Gastroesophageal sphincter (tissue), 4 donors: ENCODE measurements at regions not wholly inside any gene's neighbourhood (a gene's known extent, or its start where the extent isn't known, plus 50 kb on each side); places are given as distances from the start of the nearest gene placed in this dataset.

ENCODE experiments used
- ATAC-seq: fragments of 150-250 bp; one replicate; pipeline ENCODE4 v1.9.1; 2016; ENCODE audit warnings: mild to moderate bottlenecking, moderate library complexity
- H3K27ac ChIP-seq, 4 donors: fragments of 200-600 bp; sonication (generic) in 3 of 4; 1 replicate in 3 of 4; 2 replicates in 1 of 4; pipeline ENCODE4 v1.5.1; 2016 to 2019
- H3K27me3 ChIP-seq: fragments of 200-600 bp; sonication (generic); one replicate; pipeline ENCODE4 v1.5.1; 2019
- H3K36me3 ChIP-seq, 2 donors: fragments of 200-600 bp; sonication (generic); one replicate each; pipeline ENCODE4 v1.5.1; 2019; ENCODE audit warnings: control low read depth in 1 of 2
- H3K4me1 ChIP-seq, 3 donors: fragments of 200-600 bp; sonication (generic); 1 replicate in 2 of 3; 2 replicates in 1 of 3; pipeline ENCODE4 v1.5.1; 2016 to 2019; ENCODE audit warnings: control low read depth in 2 of 3
- H3K4me3 ChIP-seq, 2 donors: fragments of 200-600 bp; sonication (generic); one replicate each; pipeline ENCODE4 v1.5.1; 2019; ENCODE audit warnings: mild to moderate bottlenecking in 1 of 2, moderate library complexity in 1 of 2
- H3K9me3 ChIP-seq, 3 donors: fragments of 200-600 bp; sonication (generic); one replicate each; pipeline ENCODE4 v1.5.1; 2017 to 2019; ENCODE audit warnings: control low read depth in 2 of 3
- EP300 ChIP-seq: sonication (generic); formaldehyde crosslinking; IDR thresholded peaks from one replicate; pipeline ENCODE4 v1.6.1; 2017; ENCODE audit warnings: antibody characterized with exemption, mild to moderate bottlenecking
- POLR2A ChIP-seq, 2 donors: fragments of 450-650 bp; IDR thresholded peaks; one replicate each; pipeline ENCODE4 v1.6.1; 2017; ENCODE audit warnings: antibody characterized with exemption in 2 of 2, mild to moderate bottlenecking in 2 of 2, moderate library complexity in 1 of 2
- POLR2AphosphoS5 ChIP-seq: sonication (generic); formaldehyde crosslinking; IDR thresholded peaks from one replicate; pipeline ENCODE4 v1.6.1; 2017; ENCODE audit warnings: antibody characterized with exemption
- WGBS, 2 donors: methylation state at CpG; one replicate each; pipeline ENCODE4 v1.1.5; 2018; ENCODE audit warnings: low coverage in 1 of 2; 5-methylcytosine and 5-hydroxymethylcytosine counted together
- TF ChIP-seq, protein P1 (sequence below), 4 experiments: fragments of 200-600 bp in 2 of 4; fragments of 450-650 bp in 2 of 4; sonication (generic) in 1 of 4; IDR thresholded peaks; one replicate each; pipeline ENCODE4 v1.5.1; 2017 to 2019; ENCODE audit warnings: antibody characterized with exemption in 4 of 4, mild to moderate bottlenecking in 2 of 4, moderate library complexity in 2 of 4

DNA sequence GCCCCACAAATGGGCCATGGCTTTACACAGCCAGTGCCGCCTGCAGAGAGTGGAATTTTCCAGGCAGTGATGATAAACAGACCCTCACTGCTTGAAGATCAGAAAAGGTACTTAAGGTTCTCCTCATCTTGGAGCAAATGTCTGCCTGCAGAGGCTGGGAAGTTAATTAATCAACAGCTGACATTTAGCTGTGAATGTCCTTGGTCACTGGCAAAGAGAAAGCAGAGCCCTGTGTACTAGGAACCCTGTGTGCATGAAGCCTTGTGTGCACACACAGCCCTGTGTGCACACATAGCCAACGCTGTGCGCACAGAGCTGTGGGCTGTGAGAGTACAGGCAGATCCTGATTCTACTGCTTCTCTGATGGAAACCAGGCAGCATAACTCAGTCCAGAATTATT is 291.6 kb upstream of the MKI67 start:
- H3K27ac ChIP-seq, result no peak overlapping the region
- TF ChIP-seq POLR2A (IDR thresholded peaks at IDR 0.05) (no peak), EP300 (no peak), POLR2AphosphoS5 (no peak)
- TF ChIP-seq, protein P1, sequence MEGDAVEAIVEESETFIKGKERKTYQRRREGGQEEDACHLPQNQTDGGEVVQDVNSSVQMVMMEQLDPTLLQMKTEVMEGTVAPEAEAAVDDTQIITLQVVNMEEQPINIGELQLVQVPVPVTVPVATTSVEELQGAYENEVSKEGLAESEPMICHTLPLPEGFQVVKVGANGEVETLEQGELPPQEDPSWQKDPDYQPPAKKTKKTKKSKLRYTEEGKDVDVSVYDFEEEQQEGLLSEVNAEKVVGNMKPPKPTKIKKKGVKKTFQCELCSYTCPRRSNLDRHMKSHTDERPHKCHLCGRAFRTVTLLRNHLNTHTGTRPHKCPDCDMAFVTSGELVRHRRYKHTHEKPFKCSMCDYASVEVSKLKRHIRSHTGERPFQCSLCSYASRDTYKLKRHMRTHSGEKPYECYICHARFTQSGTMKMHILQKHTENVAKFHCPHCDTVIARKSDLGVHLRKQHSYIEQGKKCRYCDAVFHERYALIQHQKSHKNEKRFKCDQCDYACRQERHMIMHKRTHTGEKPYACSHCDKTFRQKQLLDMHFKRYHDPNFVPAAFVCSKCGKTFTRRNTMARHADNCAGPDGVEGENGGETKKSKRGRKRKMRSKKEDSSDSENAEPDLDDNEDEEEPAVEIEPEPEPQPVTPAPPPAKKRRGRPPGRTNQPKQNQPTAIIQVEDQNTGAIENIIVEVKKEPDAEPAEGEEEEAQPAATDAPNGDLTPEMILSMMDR (IDR thresholded peaks at IDR 0.05), result no peak
- 40% methylated on average over 1 of the region's 3 CpGs; no CpG with 5 or more reads in 1 of the 2 donors for WGBS, 2 donors
- ATAC-seq, result no peak
- no peaks in the 10 kb centered on the region for H3K4me1 ChIP-seq
- peaks cover 15% of the 10 kb centered on the region for H3K27me3 ChIP-seq
- H3K4me3 ChIP-seq, result no peak overlapping the region
- no peaks in the 10 kb centered on the region for H3K36me3 ChIP-seq
- H3K9me3 ChIP-seq, result no peaks in the 10 kb centered on the region

DNA sequence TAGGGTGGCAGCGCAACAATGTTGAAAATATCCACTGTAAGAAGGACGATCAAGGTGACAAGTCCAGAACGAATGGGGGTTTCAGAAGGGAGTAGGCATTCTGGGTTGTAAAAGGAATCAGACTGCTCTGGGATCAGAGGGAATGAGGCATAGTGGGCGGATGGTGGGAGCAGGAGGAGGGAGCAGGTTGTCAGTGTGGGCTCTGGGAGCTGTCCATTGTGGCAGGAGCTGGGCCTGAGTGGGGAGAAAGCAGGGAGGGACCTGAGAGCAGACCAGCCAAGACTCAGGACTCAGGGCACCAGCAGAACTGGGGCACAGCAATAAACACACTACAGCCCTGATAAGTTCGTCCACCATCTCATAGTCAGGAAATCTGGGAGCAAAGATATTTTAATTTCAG is 292.6 kb upstream of the MKI67 start:
- TF ChIP-seq POLR2AphosphoS5 (no peak), EP300 (no peak), POLR2A (IDR thresholded peaks at IDR 0.05) (no peak)
- TF ChIP-seq, protein P1 (IDR thresholded peaks at IDR 0.05), result no peak
- ATAC-seq, result no peak
- Histone ChIP-seq H3K36me3 (no peaks in the 10 kb centered on the region), H3K4me3 (no peak overlapping the region), H3K27ac (no peak overlapping the region), H3K27me3 (peaks cover 25% of the 10 kb centered on the region), H3K9me3 (no peaks in the 10 kb centered on the region), H3K4me1 (no peaks in the 10 kb centered on the region)
- WGBS, 2 donors, result 51 to 73% methylated on average over 4 to 5 of the region's 5 CpGs

DNA sequence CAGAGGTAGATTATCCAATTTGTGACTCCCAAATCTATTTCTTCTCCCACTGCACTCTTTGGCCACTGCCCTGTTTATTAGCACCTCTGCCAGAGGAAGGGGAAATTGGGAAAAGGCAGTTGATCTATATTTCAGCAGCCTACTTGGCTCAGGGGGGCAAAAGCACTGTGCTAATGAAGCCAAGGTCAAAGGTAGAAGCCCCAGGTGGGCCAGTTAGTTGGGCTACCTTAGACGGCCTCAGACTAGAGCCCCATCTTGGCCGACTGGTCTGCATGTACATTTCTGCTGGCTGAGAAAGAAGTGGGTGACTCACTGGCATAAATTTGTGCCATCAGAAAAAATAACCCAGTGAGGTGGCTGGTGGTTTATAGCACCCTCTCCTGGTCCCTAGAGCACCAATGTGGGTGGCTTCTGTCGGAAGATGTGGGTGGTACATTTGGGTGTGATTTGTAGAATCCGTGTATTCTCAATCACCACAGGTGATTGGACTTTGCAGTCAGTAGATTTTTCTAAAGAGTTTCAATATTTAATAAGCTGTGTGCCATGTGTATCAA is 293.3 kb upstream of the MKI67 start:
- H3K27ac ChIP-seq, result no peak overlapping the region
- no peaks in the 10 kb centered on the region for H3K4me1 ChIP-seq
- no peaks in the 10 kb centered on the region for H3K9me3 ChIP-seq
- peaks cover 30% of the 10 kb centered on the region for H3K27me3 ChIP-seq
- ATAC-seq, result no peak
- H3K36me3 ChIP-seq, result no peaks in the 10 kb centered on the region
- 68 to 80% methylated on average over 1 to 2 of the region's 4 CpGs for WGBS, 2 donors
- H3K4me3 ChIP-seq, result no peak overlapping the region
- no peak for TF ChIP-seq POLR2A (IDR thresholded peaks at IDR 0.05)
- TF ChIP-seq, protein P1 (IDR thresholded peaks at IDR 0.05), result no peak
- no peak for TF ChIP-seq EP300
- no peak for TF ChIP-seq POLR2AphosphoS5

DNA sequence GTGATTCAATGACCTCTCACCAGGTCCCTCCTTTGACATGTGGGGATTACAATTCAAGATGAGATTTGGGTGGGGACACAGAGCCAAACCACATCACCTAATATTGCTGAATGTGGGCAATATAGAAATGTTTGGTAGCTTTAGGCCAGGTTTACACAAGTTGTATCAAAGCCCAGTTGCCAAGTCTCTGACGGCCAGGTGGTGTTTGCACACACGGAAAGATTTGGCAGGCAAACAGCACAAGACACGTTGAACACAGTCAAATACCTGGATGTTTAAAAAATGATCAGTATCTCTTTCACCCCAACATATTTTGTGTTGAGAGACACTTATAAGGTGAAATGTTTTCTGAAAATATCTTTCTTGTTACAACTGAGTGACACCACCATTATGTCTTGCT is 294.4 kb upstream of the MKI67 start:
- Histone ChIP-seq H3K4me1 (no peaks in the 10 kb centered on the region), H3K9me3 (no peaks in the 10 kb centered on the region), H3K27ac (no peak overlapping the region), H3K36me3 (no peaks in the 10 kb centered on the region), H3K4me3 (no peak overlapping the region), H3K27me3 (peaks cover 36% of the 10 kb centered on the region)
- TF ChIP-seq POLR2A (IDR thresholded peaks at IDR 0.05) (no peak), POLR2AphosphoS5 (no peak), EP300 (no peak)
- TF ChIP-seq, protein P1 (IDR thresholded peaks at IDR 0.05), result no peak
- ATAC-seq, result no peak
- WGBS, 2 donors, result 44 to 47% methylated on average over 3 of the region's 3 CpGs

DNA sequence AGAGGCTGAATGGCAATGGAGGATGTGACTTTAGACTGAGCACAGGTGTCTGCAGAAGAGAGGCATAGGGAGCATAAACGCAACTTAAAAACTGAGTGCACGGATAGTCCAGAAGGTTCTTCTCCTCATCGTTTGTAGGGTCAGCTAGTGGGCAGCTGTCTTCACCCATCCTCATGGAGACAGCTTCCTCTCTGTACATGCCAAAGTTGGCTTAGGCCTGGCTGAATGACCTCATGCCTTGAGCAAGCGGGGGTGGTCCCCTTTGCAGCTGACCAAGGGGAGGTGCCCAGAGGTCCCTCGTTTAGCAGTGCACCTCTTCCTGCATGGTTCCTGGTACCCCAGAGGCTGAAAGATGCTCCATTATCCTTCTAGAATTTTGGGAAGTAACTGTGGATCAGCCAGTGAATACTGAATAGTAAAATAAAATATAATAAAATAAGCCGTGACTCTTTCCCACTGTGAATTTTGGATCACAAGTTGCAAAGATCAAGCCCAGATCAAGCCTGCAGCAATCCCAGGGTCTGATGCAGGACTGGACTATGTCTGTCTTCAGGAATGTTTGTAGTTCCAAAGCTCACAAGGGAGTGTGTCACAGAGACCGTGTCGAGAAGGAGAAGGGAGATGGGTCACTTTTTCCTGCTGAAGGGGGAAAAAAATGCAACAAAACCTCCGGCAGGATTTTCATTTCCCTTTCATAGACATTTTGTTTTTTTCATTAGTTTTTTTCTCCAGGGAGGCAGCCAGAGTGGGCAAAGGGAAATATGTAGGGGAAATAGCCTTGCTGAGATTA is 295.3 kb upstream of the MKI67 start:
- H3K27ac ChIP-seq, result no peak overlapping the region
- peaks cover 36% of the 10 kb centered on the region for H3K27me3 ChIP-seq
- TF ChIP-seq POLR2AphosphoS5 (no peak), EP300 (no peak), POLR2A (IDR thresholded peaks at IDR 0.05) (no peak)
- TF ChIP-seq, protein P1 (IDR thresholded peaks at IDR 0.05), result no peak
- H3K9me3 ChIP-seq, result no peaks in the 10 kb centered on the region
- no peak for ATAC-seq
- H3K4me3 ChIP-seq, result no peak overlapping the region
- H3K36me3 ChIP-seq, result no peaks in the 10 kb centered on the region
- WGBS, 2 donors, result 45 to 49% methylated on average over 7 of the region's 9 CpGs
- H3K4me1 ChIP-seq, result no peaks in the 10 kb centered on the region
